ENCODE measurements at regions not wholly inside any gene's neighbourhood (a gene's known extent, or its start where the extent isn't known, plus 50 kb on each side); places are given as distances from the start of the nearest gene placed in this dataset.

DNA sequence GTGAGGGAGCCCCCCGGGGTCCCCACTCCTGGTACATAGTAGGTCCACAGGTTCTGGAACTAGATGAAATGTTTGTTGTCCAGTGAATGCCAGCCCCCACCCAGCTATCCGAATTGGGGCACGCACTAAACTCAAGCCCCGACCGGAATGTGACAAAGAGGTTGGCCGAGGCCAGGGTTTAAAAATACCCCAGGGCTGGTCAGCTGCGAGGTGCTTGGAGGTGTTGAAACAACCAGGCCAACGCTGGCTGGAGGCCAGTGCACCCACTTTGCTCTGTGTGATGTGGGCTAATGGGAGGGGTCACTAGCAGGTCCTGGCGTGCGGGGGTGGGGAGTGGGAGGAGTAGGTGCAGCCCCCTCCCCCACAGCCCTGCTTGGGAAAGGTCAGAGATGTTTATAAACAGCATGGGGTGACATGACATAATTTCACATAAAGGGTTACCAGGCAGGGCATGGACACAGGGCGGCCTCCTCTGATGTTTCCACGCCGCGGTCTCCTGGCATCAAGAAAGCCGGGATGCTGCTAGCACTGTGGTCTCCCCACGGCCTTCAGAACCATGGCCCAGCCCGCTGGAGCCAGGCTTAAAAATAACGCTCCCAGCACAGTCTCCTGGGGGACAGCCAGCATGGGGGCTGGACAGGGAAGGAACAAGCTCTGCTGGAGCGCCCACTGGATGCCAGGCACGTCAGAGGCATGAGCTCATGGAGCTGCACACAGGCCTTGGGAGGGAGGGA is 111.2 kb upstream of the PTPN1 start:
- 0 out of 2 replicates have a peak, but pooled peaks cover under 1% of the 10 kb centered on the region for H3K27me3 ChIP-seq
- no peak overlapping the region for H3K4me3 ChIP-seq
- H3K36me3 ChIP-seq, result no peaks in the 10 kb centered on the region
- no peaks in the 10 kb centered on the region for H3K9me3 ChIP-seq
- peak; percentile 22 for DNase-seq

- Histone ChIP-seq H3K27me3 (0 out of 2 replicates have a peak, but pooled peaks cover 2% of the 10 kb centered on the region), H3K4me3 (no peak overlapping the region), H3K9me3 (no peaks in the 10 kb centered on the region), H3K36me3 (no peaks in the 10 kb centered on the region)
- DNase-seq, result no peak
These were observed 110.6 kb upstream of the PTPN1 start for GRCh38 chr20:50399555-50399916.

- H3K9me3 ChIP-seq, result no peaks in the 10 kb centered on the region
- 0 out of 2 replicates have a peak, but pooled peaks cover 2% of the 10 kb centered on the region for H3K27me3 ChIP-seq
- no peaks in the 10 kb centered on the region for H3K36me3 ChIP-seq
- DNase-seq, result no peak
- no peak overlapping the region for H3K4me3 ChIP-seq
These were observed 110.1 kb upstream of the PTPN1 start for GRCh38 chr20:50399917-50400704.

DNA sequence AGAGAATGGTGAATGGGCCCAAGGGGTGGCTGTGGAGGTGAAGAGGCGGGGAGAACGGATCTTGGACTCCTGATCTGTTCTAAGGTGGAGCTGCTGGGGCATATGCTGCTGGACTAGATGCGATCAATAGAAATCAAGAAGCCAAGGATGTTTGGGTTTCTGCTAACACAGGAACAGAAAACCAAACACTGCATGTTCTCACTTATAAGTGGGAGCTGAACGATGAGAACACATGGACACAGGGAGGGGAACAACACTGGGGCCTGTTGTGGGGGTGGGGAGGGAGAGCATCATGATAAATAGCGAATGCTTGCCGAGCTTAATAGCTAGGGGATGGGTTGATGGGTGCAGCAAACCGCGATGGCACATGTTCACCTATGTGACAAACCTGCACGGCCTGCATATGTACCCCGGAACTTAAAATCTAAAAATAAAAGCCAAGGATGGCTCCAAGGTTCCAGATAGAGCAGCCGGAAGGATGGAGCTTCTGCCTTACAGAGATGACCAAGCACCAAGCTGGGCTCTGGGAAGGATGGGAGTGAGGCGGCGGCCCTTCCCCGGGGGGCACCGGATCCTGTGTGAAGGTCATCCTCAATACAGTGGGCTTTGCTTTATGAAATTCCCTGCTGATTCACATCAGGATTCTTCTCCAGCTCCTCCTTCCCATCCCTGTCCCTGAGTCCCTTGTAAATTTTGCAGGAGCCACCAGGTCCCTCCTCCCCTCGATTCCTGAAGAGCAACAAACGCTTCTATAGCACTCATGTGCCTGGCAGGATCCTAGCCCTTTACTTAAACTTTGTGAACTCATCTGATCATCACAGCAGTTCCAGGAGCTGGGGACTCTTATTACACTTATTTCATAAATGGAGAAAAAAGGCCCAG is 109.2 kb upstream of the PTPN1 start:
- Histone ChIP-seq H3K36me3 (no peaks in the 10 kb centered on the region), H3K27me3 (0 out of 2 replicates have a peak, but pooled peaks cover 2% of the 10 kb centered on the region), H3K9me3 (no peaks in the 10 kb centered on the region), H3K4me3 (no peak overlapping the region)
- DNase-seq, result no peak

GRCh38 chr20:50401587-50402418 is 108.4 kb upstream of the PTPN1 start:
- Histone ChIP-seq H3K4me3 (no peak overlapping the region), H3K36me3 (no peaks in the 10 kb centered on the region), H3K9me3 (no peaks in the 10 kb centered on the region), H3K27me3 (0 out of 2 replicates have a peak, but pooled peaks cover 2% of the 10 kb centered on the region)
- no peak for DNase-seq

DNA sequence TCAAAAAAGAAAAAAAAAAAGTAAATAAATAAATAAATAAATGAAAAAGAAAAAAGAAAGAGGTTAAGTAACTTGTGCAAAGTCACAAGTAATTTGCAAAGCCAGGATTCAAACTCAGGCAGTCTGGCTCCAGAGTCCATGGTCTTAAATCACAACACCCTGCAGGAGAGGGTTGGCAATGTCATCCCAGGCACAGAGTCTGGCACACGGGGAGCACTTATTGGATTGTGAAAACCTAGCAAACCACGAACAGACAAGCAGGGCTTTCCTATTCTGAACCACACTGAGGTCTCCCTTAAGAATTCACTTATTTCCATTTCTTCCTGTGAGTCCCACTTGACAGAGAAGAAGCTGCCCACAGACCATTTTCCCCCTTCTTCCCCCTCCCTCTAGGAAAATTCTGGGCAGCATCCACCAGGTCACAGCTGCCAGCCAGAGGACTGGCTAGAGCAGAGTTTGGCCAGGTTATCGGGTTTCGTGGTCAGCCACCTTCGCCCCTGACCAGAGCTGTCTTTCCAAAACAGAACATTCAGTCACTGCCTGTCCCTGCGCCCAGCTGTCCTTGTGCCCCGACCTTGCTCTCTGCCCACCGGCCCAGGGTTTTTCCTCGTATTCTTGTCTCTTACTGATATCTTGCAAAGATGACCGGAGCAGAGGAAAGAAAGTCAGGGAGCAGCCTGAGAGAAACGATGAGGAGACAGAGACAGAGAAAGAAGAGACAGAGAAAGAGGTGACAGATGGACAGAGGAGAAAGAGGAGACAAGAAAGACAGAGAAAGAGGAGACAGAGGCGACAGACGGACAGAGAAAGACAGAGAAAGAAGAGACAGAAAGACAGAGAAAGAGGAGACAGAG is 106.4 kb upstream of the PTPN1 start:
- Histone ChIP-seq H3K27me3 (0 out of 2 replicates have a peak, but pooled peaks cover 2% of the 10 kb centered on the region), H3K9me3 (no peaks in the 10 kb centered on the region), H3K4me3 (no peak overlapping the region), H3K36me3 (no peaks in the 10 kb centered on the region)
- peak; percentile 21 for DNase-seq

- no peak overlapping the region for H3K4me3 ChIP-seq
- no peaks in the 10 kb centered on the region for H3K9me3 ChIP-seq
- 0 out of 2 replicates have a peak, but pooled peaks cover 2% of the 10 kb centered on the region for H3K27me3 ChIP-seq
- H3K36me3 ChIP-seq, result no peaks in the 10 kb centered on the region
- DNase-seq, result no peak
These were observed 105.6 kb upstream of the PTPN1 start for GRCh38 chr20:50404419-50405234.

DNA sequence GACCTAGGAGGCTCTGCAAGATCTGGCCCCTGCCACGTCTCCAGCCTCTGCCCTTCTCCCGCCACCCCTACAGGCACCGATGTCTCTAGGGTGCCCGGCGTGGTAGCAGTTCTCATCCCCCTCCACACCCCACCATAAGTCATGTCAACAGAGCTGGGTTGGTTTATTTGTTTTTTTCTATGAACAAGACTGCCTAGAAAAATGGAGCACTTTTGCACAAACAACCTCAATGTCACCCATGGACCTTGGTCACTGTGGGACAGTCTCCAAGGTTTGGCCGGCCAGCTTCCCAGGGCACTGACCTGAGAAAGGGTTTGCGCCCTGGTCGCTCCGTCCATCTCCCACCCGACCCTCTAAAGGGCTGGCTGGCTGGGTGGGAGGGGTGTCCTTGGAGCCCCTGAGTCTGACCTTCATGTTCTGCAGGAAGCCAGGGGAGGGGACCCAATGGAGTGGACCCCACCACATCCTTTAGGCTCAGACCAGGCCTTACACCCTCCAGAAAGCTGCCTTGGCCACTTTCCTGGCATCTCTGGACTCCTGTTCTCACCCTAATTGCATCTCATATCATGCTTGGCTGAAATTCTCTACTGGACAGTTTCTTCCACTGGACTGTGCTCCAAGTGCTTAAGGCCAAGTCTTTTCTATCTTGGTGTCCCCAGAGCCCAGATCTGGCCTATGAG is 104.8 kb upstream of the PTPN1 start:
- Histone ChIP-seq H3K4me3 (no peak overlapping the region), H3K9me3 (no peaks in the 10 kb centered on the region), H3K36me3 (no peaks in the 10 kb centered on the region), H3K27me3 (0 out of 2 replicates have a peak, but pooled peaks cover 2% of the 10 kb centered on the region)
- no peak for DNase-seq

- no peaks in the 10 kb centered on the region for H3K9me3 ChIP-seq
- no peaks in the 10 kb centered on the region for H3K36me3 ChIP-seq
- DNase-seq, result no peak
- no peak overlapping the region for H3K4me3 ChIP-seq
- 0 out of 2 replicates have a peak, but pooled peaks cover 2% of the 10 kb centered on the region for H3K27me3 ChIP-seq
These were observed 104.1 kb upstream of the PTPN1 start for GRCh38 chr20:50405915-50406609.

GRCh38 chr20:50406610-50407136 is 103.5 kb upstream of the PTPN1 start:
- H3K9me3 ChIP-seq, result no peaks in the 10 kb centered on the region
- no peak for DNase-seq
- H3K4me3 ChIP-seq, result no peak overlapping the region
- H3K27me3 ChIP-seq, result 0 out of 2 replicates have a peak, but pooled peaks cover 2% of the 10 kb centered on the region
- no peaks in the 10 kb centered on the region for H3K36me3 ChIP-seq

DNA sequence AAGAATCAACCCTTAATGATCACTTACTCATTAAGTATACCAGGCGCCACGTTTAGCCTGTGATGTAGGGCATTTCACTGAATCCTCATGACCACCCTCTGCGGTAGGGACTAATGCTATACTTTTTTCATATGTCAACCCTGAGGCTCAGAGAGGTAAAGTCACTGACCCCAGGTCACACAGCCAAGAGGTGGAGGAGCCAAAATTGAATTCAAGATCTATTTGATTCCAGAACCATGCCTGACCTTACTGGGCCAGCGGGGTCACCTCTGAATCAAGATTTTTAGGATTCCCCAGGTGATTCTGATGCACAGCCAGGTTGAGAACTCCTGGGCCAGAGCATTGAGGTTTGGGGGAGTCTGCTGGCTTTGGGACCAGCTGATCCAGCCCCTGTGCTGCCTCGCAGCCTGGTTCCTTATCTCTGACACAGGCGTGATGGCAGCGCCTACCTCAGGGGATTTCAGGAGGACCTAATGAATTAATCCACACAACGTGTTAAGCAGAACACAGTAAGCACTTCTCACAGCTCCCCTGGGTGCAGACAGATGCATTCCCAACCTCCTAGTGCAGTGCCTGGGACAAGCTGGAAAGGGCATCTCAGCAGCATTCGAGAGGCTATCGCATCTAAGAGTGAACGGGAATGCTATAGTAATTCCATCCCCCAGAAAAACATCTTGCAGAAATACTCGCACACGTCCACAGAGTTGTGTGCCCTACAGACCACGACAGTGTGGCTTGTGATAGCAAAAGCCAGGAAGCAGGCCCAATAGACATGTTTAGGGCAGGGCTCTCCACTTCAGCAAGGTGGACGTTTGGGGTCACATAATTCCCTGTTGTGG is 101.4 kb upstream of the PTPN1 start:
- DNase-seq, result no peak
- H3K4me3 ChIP-seq, result no peak overlapping the region
- no peaks in the 10 kb centered on the region for H3K36me3 ChIP-seq

GRCh38 chr20:50409495-50409894 is 100.7 kb upstream of the PTPN1 start:
- Histone ChIP-seq H3K36me3 (no peaks in the 10 kb centered on the region), H3K27me3 (no peaks in the 10 kb centered on the region), H3K4me3 (no peak overlapping the region), H3K9me3 (no peaks in the 10 kb centered on the region)
- no peak for DNase-seq

More for the DNA sequence above, 101.4 kb upstream of the PTPN1 start:
- Histone ChIP-seq H3K9me3 (no peaks in the 10 kb centered on the region), H3K27me3 (0 out of 2 replicates have a peak, but pooled peaks cover 2% of the 10 kb centered on the region)
